GM23248 (cell line): ENCODE measurements at regions not wholly inside any gene's neighbourhood (a gene's known extent, or its start where the extent isn't known, plus 50 kb on each side); places are given as distances from the start of the nearest gene placed in this dataset.

Experiments used
- EZH2 ChIP-seq: fragments of 200-600 bp; sonication (generic); IDR thresholded peaks from 2 replicates; pipeline ENCODE4 v1.6.1; 2018; ENCODE audit warnings: antibody characterized with exemption, mild to moderate bottlenecking; ENCODE audit not compliant: insufficient read depth, poor library complexity, severe bottlenecking
- EZH2phosphoT487 ChIP-seq: fragments of 200-600 bp; sonication (generic); IDR thresholded peaks from 2 replicates; pipeline ENCODE4 v1.6.1; 2018; ENCODE audit warnings: antibody characterized with exemption, moderate library complexity, mild to moderate bottlenecking, low read depth; ENCODE audit not compliant: insufficient read depth

- TF ChIP-seq EZH2 (no peak), EZH2phosphoT487 (no peak)
These were observed 83.4 kb upstream of the SHISAL1 start for GRCh38 chr22:44396021-44396726.
